DMS 273 treated with DMSO at 0.1 percent for 48 hours (cell line): ENCODE measurements at regions not wholly inside any gene's neighbourhood (a gene's known extent, or its start where the extent isn't known, plus 50 kb on each side); places are given as distances from the start of the nearest gene placed in this dataset.
"Not testable (repeated sequence)": the region's sequence is repeated elsewhere in the genome, so short reads cannot be mapped to it uniquely, and the experiment has no call there.

Experiments
- DNase-seq: peaks from one replicate; lab custom pipeline; 2025; lab: John Stamatoyannopoulos, UW

- DNase-seq = no peak
Observed at GRCh38 chr14:26655128-26655527, 57.3 kb upstream of the NOVA1 start.

- no peak for DNase-seq
Observed at GRCh38 chr14:26663506-26663905, 65.7 kb upstream of the NOVA1 start.

- not testable (repeated sequence) for DNase-seq
Observed at GRCh38 chr14:26678732-26679420, 81.0 kb upstream of the NOVA1 start.

GRCh38 chr14:26685401-26685800 is 87.6 kb upstream of the NOVA1 start:
- DNase-seq = no peak

GRCh38 chr14:26687301-26687837 is 89.5 kb upstream of the NOVA1 start:
- no peak for DNase-seq

GRCh38 chr14:26694521-26694920 is 96.7 kb upstream of the NOVA1 start:
- DNase-seq = no peak

GRCh38 chr14:26702721-26703230 is 104.9 kb upstream of the NOVA1 start:
- DNase-seq = no peak

GRCh38 chr14:26703686-26704366 is 106.0 kb upstream of the NOVA1 start:
- no peak for DNase-seq

- DNase-seq = no peak
Observed at GRCh38 chr14:26707234-26707633, 109.4 kb upstream of the NOVA1 start.

- no peak for DNase-seq
Observed at GRCh38 chr14:26709019-26709418, 111.2 kb upstream of the NOVA1 start.

GRCh38 chr14:26719514-26719913 is 121.7 kb upstream of the NOVA1 start:
- DNase-seq = no peak

- no peak for DNase-seq
Observed at GRCh38 chr14:26722258-26722657, 124.4 kb upstream of the NOVA1 start.

GRCh38 chr14:26729851-26730250 is 132.0 kb upstream of the NOVA1 start:
- no peak for DNase-seq

- no peak for DNase-seq
Observed at GRCh38 chr14:26730929-26731618, 133.2 kb upstream of the NOVA1 start.

GRCh38 chr14:26735811-26736210 is 138.0 kb upstream of the NOVA1 start:
- no peak for DNase-seq

GRCh38 chr14:26738571-26738970 is 140.7 kb upstream of the NOVA1 start:
- no peak for DNase-seq

GRCh38 chr14:26741711-26742212 is 143.9 kb upstream of the NOVA1 start:
- DNase-seq = no peak

GRCh38 chr14:26743284-26743683 is 145.5 kb upstream of the NOVA1 start:
- DNase-seq = no peak

GRCh38 chr14:26744903-26745302 is 147.1 kb upstream of the NOVA1 start:
- DNase-seq = no peak

GRCh38 chr14:26761532-26761931 is 163.7 kb upstream of the NOVA1 start:
- DNase-seq = no peak

- DNase-seq = no peak
Observed at GRCh38 chr14:26765301-26765700, 167.5 kb upstream of the NOVA1 start.

GRCh38 chr14:26765768-26766520 is 168.1 kb upstream of the NOVA1 start:
- DNase-seq = no peak
